ENCODE measurements at regions not wholly inside any gene's neighbourhood (a gene's known extent, or its start where the extent isn't known, plus 50 kb on each side); places are given as distances from the start of the nearest gene placed in this dataset.

DNA sequence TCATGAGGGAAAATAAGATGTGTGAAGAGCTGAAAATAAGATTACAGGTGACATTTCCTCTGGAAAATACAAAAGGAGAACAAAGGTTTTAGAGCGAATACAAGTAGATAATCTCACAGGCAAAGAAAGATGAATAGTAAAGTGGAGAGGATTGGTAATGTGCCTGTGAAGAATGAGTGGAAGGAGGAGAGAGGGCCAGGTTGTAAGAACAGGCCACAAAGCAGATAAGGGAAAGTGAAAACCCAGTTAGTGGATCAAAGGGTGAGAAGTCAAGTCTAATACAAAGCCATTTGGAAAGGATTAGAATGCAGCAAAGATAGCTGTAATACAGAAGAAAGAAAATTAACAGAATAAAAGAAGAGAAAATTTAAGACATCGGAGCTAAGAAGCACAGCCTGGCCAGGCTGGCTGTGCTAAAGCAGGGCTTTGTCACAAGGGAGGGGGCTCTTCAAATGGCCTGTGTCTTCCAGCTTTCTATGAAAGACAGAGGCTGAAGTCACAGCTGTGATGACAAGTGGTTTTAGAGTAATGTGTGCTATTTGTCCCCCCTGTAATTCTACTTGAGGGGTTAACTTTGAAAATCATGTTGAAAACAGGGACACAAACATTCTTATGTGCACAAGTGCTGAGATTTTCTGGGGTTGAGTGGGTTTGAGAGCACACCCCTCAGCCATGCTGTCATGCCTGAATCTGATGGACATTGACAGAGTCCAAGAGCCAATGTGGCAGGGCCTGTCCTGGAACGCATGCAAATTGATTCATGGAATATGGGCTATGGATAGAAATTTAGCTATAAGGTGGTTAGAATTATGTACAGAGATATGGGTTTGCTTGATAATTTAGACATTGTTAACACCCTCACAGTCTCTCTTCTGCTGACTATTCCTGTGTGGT, 344.5 kb upstream of the NAV3 start:
- Histone ChIP-seq H3K36me3 (no peaks in the 10 kb centered on the region), H3K27me3 (ENCODE audit: low read depth) (no peaks in the 10 kb centered on the region), H3K4me3 (no peak overlapping the region), H3K9me3 (no peaks in the 10 kb centered on the region), H3K27ac (no peak overlapping the region), H3K4me1 (no peaks in the 10 kb centered on the region)
- DNase-seq, result no peak
- TF ChIP-seq, protein P1, sequence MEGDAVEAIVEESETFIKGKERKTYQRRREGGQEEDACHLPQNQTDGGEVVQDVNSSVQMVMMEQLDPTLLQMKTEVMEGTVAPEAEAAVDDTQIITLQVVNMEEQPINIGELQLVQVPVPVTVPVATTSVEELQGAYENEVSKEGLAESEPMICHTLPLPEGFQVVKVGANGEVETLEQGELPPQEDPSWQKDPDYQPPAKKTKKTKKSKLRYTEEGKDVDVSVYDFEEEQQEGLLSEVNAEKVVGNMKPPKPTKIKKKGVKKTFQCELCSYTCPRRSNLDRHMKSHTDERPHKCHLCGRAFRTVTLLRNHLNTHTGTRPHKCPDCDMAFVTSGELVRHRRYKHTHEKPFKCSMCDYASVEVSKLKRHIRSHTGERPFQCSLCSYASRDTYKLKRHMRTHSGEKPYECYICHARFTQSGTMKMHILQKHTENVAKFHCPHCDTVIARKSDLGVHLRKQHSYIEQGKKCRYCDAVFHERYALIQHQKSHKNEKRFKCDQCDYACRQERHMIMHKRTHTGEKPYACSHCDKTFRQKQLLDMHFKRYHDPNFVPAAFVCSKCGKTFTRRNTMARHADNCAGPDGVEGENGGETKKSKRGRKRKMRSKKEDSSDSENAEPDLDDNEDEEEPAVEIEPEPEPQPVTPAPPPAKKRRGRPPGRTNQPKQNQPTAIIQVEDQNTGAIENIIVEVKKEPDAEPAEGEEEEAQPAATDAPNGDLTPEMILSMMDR (IDR thresholded peaks at IDR 0.05), result no peak
- ATAC-seq, result no peak
- intact Hi-C loops (cut with DNase I), result no loop called here

GRCh38 chr12:77481687-77482086, 349.0 kb upstream of the NAV3 start:
- H3K27ac ChIP-seq, result no peak overlapping the region

GRCh38 chr12:77477907-77478533, 352.7 kb upstream of the NAV3 start:
- no peaks in the 10 kb centered on the region for H3K4me1 ChIP-seq
- ATAC-seq (no peak), DNase-seq (no peak)
- no peaks in the 10 kb centered on the region for H3K36me3 ChIP-seq
- intact Hi-C loops (cut with DNase I), result no loop called here
- no peaks in the 10 kb centered on the region for H3K27me3 ChIP-seq (ENCODE audit: low read depth)
- TF ChIP-seq, protein P1 (IDR thresholded peaks at IDR 0.05), result no peak
- no peak overlapping the region for H3K4me3 ChIP-seq
- no peaks in the 10 kb centered on the region for H3K9me3 ChIP-seq
- no peak overlapping the region for H3K27ac ChIP-seq

More at GRCh38 chr12:77481687-77482086, 349.0 kb upstream of the NAV3 start:
- no peak overlapping the region for H3K4me3 ChIP-seq
- H3K4me1 ChIP-seq, result no peaks in the 10 kb centered on the region
- H3K27me3 ChIP-seq (ENCODE audit: low read depth), result no peaks in the 10 kb centered on the region
- no peaks in the 10 kb centered on the region for H3K36me3 ChIP-seq
- intact Hi-C loops (cut with DNase I), result no loop called here
- TF ChIP-seq, protein P1 (IDR thresholded peaks at IDR 0.05), result no peak
- DNase-seq, result no peak
- ATAC-seq, result no peak
- no peaks in the 10 kb centered on the region for H3K9me3 ChIP-seq

DNA sequence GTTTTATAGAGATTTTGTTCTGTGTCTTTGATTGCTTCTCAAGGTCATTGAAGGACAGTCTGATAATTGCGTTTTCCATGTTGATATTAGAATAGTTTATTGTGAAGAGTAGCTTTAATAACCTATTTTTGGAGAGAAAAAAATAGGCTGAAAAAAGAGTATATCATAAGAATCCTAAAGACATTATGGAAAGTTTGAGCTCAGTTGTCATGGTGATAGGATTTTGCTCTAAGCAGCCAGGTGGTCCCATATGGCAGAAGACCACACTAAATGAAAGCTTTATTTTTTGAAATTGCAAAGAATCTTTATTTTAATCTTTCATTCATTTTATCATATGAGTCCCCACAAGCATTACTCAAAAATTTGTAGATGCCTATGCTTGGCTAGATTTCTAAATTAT, 358.9 kb upstream of the NAV3 start:
- intact Hi-C loops (cut with DNase I), result no loop called here
- H3K27me3 ChIP-seq (ENCODE audit: low read depth), result no peaks in the 10 kb centered on the region
- H3K4me1 ChIP-seq, result no peaks in the 10 kb centered on the region
- no peak for ATAC-seq
- no peaks in the 10 kb centered on the region for H3K36me3 ChIP-seq
- DNase-seq, result no peak
- H3K27ac ChIP-seq, result no peak overlapping the region
- TF ChIP-seq, protein P1 (IDR thresholded peaks at IDR 0.05), result no peak
- no peak overlapping the region for H3K4me3 ChIP-seq
- H3K9me3 ChIP-seq, result no peaks in the 10 kb centered on the region

DNA sequence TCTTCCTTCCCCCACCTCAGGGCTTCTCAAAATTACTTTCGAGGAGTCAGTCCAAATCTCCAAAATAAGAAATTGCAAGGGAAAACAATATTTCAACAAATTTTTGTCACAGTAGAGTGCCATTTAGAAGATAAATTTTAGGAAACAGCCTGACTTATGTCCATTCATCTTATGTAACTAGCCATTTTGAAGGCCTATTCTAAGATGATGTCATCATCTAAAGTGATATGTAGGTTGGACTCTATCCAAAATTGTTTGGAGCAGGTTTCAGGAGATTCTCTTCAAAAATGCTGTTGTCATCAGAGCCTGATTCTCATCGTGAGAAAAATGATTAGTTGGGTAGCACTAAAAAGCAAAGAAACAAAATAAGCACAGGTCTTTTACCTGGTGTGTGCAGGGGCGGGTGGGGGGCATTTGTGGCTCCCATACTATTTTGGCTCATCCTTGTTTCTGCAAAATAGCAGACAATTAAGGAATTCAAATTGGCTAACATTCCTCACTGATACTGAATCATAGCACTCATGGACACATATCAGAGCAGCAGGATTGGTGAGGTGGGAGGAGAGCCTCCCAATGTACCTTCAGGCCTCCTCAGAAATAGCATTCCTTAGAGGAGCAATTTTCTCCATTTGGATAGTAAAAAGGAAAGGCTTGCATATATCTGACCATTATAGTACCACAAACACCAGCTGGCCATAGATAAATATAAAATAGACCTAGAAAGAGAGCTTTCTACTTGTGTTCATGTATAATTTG, 360.9 kb upstream of the NAV3 start:
- intact Hi-C loops (cut with DNase I), result no loop called here
- DNase-seq, result no peak
- Histone ChIP-seq H3K4me3 (no peak overlapping the region), H3K4me1 (no peaks in the 10 kb centered on the region), H3K36me3 (no peaks in the 10 kb centered on the region), H3K27me3 (ENCODE audit: low read depth) (no peaks in the 10 kb centered on the region), H3K27ac (no peak overlapping the region), H3K9me3 (no peaks in the 10 kb centered on the region)
- ATAC-seq, result no peak
- TF ChIP-seq, protein P1 (IDR thresholded peaks at IDR 0.05), result no peak

Measured in lower lobe of right lung (tissue), 2 donors.